MG63 (cell line): ENCODE measurements at regions not wholly inside any gene's neighbourhood (a gene's known extent, or its start where the extent isn't known, plus 50 kb on each side); places are given as distances from the start of the nearest gene placed in this dataset.
"Not testable (repeated sequence)": the region's sequence is repeated elsewhere in the genome, so short reads cannot be mapped to it uniquely, and the experiment has no call there.

Source experiments
- DNase-seq: peaks from one replicate; pipeline ENCODE4 v3.0.0-alpha.2; 2020
- H3K27me3 ChIP-seq: fragments of 250-450 bp; sonication (Bioruptor Pico); 2 replicates; pipeline ENCODE4 v1.5.1; 2020; ENCODE audit warnings: mild to moderate bottlenecking, moderate library complexity
- H3K36me3 ChIP-seq: fragments of 250-450 bp; sonication (Bioruptor Pico); 2 replicates; pipeline ENCODE4 v1.5.1; 2020; ENCODE audit warnings: mild to moderate bottlenecking, moderate library complexity
- H3K4me3 ChIP-seq: fragments of 250-450 bp; sonication (Bioruptor Pico); 2 replicates; pipeline ENCODE4 v1.5.1; 2020; ENCODE audit warnings: mild to moderate bottlenecking, moderate library complexity
- H3K9me3 ChIP-seq: fragments of 250-450 bp; sonication (Bioruptor Pico); 2 replicates; pipeline ENCODE4 v1.5.1; 2020; ENCODE audit warnings: mild to moderate bottlenecking, moderate library complexity

GRCh38 chr13:89205856-89206520 is 1534.8 kb downstream of the SLITRK5 start:
- DNase-seq = no peak
- Histone ChIP-seq H3K36me3 (no peaks in the 10 kb centered on the region), H3K4me3 (no peak overlapping the region), H3K9me3 (no peaks in the 10 kb centered on the region), H3K27me3 (no peaks in the 10 kb centered on the region)

- no peak for DNase-seq
- Histone ChIP-seq H3K36me3 (no peaks in the 10 kb centered on the region), H3K4me3 (no peak overlapping the region), H3K27me3 (no peaks in the 10 kb centered on the region), H3K9me3 (no peaks in the 10 kb centered on the region)
These were observed 1541.0 kb downstream of the SLITRK5 start for GRCh38 chr13:89212186-89212585.

GRCh38 chr13:89214185-89214584 is 1543.0 kb downstream of the SLITRK5 start:
- Histone ChIP-seq H3K9me3 (no peaks in the 10 kb centered on the region), H3K36me3 (no peaks in the 10 kb centered on the region)
- DNase-seq = no peak

GRCh38 chr13:89215319-89215718 is 1544.1 kb downstream of the SLITRK5 start:
- H3K4me3 ChIP-seq, H3K9me3 ChIP-seq, DNase-seq, H3K27me3 ChIP-seq, H3K36me3 ChIP-seq: not testable (repeated sequence)

More at GRCh38 chr13:89214185-89214584, 1543.0 kb downstream of the SLITRK5 start:
- Histone ChIP-seq H3K4me3 (no peak overlapping the region), H3K27me3 (no peaks in the 10 kb centered on the region)

GRCh38 chr13:89217813-89218212 is 1546.6 kb downstream of the SLITRK5 start:
- no peak overlapping the region for H3K4me3 ChIP-seq
- no peak for DNase-seq
- no peaks in the 10 kb centered on the region for H3K36me3 ChIP-seq
- H3K9me3 ChIP-seq = peaks cover 16% of the 10 kb centered on the region
- H3K27me3 ChIP-seq = no peaks in the 10 kb centered on the region

- H3K4me3 ChIP-seq = no peak overlapping the region
- H3K27me3 ChIP-seq = no peaks in the 10 kb centered on the region
- DNase-seq = no peak
- H3K36me3 ChIP-seq = 0 out of 2 replicates have a peak, but pooled peaks cover 2% of the 10 kb centered on the region
- peaks cover 21% of the 10 kb centered on the region for H3K9me3 ChIP-seq
These were observed 1550.5 kb downstream of the SLITRK5 start for GRCh38 chr13:89221557-89222158.

GRCh38 chr13:89227356-89227755 is 1556.2 kb downstream of the SLITRK5 start:
- DNase-seq = peak; percentile 66
- Histone ChIP-seq H3K27me3 (no peaks in the 10 kb centered on the region), H3K4me3 (no peak overlapping the region), H3K36me3 (0 out of 2 replicates have a peak, but pooled peaks cover 2% of the 10 kb centered on the region), H3K9me3 (peaks cover 10% of the 10 kb centered on the region)

- H3K9me3 ChIP-seq = no peaks in the 10 kb centered on the region
- no peak overlapping the region for H3K4me3 ChIP-seq
- DNase-seq = no peak
- H3K27me3 ChIP-seq = no peaks in the 10 kb centered on the region
- H3K36me3 ChIP-seq = no peaks in the 10 kb centered on the region
These were observed 1567.3 kb downstream of the SLITRK5 start for GRCh38 chr13:89238496-89238895.

GRCh38 chr13:89239361-89240127 is 1568.4 kb downstream of the SLITRK5 start:
- no peaks in the 10 kb centered on the region for H3K36me3 ChIP-seq
- H3K9me3 ChIP-seq = no peaks in the 10 kb centered on the region
- no peaks in the 10 kb centered on the region for H3K27me3 ChIP-seq
- H3K4me3 ChIP-seq = no peak overlapping the region
- no peak for DNase-seq

- peaks cover 12% of the 10 kb centered on the region for H3K9me3 ChIP-seq
- no peak for DNase-seq
- no peaks in the 10 kb centered on the region; the same call in 1 of the 2 replicates for H3K36me3 ChIP-seq
- H3K4me3 ChIP-seq = no peak overlapping the region
- H3K27me3 ChIP-seq = no peaks in the 10 kb centered on the region
These were observed 1584.8 kb downstream of the SLITRK5 start for GRCh38 chr13:89255844-89256406.

GRCh38 chr13:89267734-89268133 is 1596.6 kb downstream of the SLITRK5 start:
- H3K9me3 ChIP-seq = no peaks in the 10 kb centered on the region
- no peak overlapping the region for H3K4me3 ChIP-seq
- H3K36me3 ChIP-seq = no peaks in the 10 kb centered on the region
- no peak for DNase-seq
- no peaks in the 10 kb centered on the region for H3K27me3 ChIP-seq

GRCh38 chr13:89269737-89270136 is 1598.6 kb downstream of the SLITRK5 start:
- DNase-seq = no peak
- no peaks in the 10 kb centered on the region for H3K36me3 ChIP-seq
- H3K4me3 ChIP-seq = no peak overlapping the region
- no peaks in the 10 kb centered on the region for H3K9me3 ChIP-seq
- no peaks in the 10 kb centered on the region for H3K27me3 ChIP-seq

- H3K9me3 ChIP-seq = no peaks in the 10 kb centered on the region
- no peaks in the 10 kb centered on the region for H3K36me3 ChIP-seq
- no peaks in the 10 kb centered on the region for H3K27me3 ChIP-seq
- H3K4me3 ChIP-seq = no peak overlapping the region
- no peak for DNase-seq
These were observed 1599.6 kb downstream of the SLITRK5 start for GRCh38 chr13:89270736-89271135.

- Histone ChIP-seq H3K36me3 (no peaks in the 10 kb centered on the region), H3K4me3 (no peak overlapping the region), H3K9me3 (no peaks in the 10 kb centered on the region), H3K27me3 (no peaks in the 10 kb centered on the region)
- DNase-seq = no peak
These were observed 1608.2 kb downstream of the SLITRK5 start for GRCh38 chr13:89279374-89279773.

GRCh38 chr13:89281331-89281730 is 1610.2 kb downstream of the SLITRK5 start:
- DNase-seq = no peak
- no peaks in the 10 kb centered on the region for H3K9me3 ChIP-seq
- H3K4me3 ChIP-seq = no peak overlapping the region
- no peaks in the 10 kb centered on the region for H3K27me3 ChIP-seq
- H3K36me3 ChIP-seq = no peaks in the 10 kb centered on the region

- H3K9me3 ChIP-seq = no peaks in the 10 kb centered on the region
- DNase-seq = no peak
- H3K36me3 ChIP-seq = no peaks in the 10 kb centered on the region
- H3K27me3 ChIP-seq = no peaks in the 10 kb centered on the region
- H3K4me3 ChIP-seq = no peak overlapping the region
These were observed 1611.1 kb downstream of the SLITRK5 start for GRCh38 chr13:89282241-89282640.

- H3K4me3 ChIP-seq = no peak overlapping the region
- H3K9me3 ChIP-seq = peaks cover 3% of the 10 kb centered on the region; the same call in 1 of the 2 replicates
- no peak for DNase-seq
- no peaks in the 10 kb centered on the region for H3K27me3 ChIP-seq
- H3K36me3 ChIP-seq = no peaks in the 10 kb centered on the region
These were observed 1616.2 kb downstream of the SLITRK5 start for GRCh38 chr13:89287381-89287780.
